ENCODE measurements at regions not wholly inside any gene's neighbourhood (a gene's known extent, or its start where the extent isn't known, plus 50 kb on each side); places are given as distances from the start of the nearest gene placed in this dataset.
A peak's percentile ranks its signal among the peaks of the same experiment; 100 is the strongest.

GRCh38 chr16:73163238-73163815 is 115.4 kb upstream of the ZFHX3 start:
- 58 to 69% (median 63%) methylated on average over 5 of the region's 5 CpGs for WGBS, 4 donors

GRCh38 chr16:73161977-73162376 is 114.0 kb upstream of the ZFHX3 start:
- no peaks in the 10 kb centered on the region for H3K36me3 ChIP-seq
- H3K9me3 ChIP-seq, result peaks cover 0 to 4% (median 0%) of the 10 kb centered on the region in 12 donors
- intact Hi-C loops (cut with DNase I), result no loop called here
- WGBS, 4 donors, result 92 to 98% (median 96%) methylated on average over 4 of the region's 4 CpGs
- ATAC-seq (no peak), DNase-seq (no peak)
- H3K4me1 ChIP-seq, result peaks cover 0 to 31% (median 0%) of the 10 kb centered on the region in 12 donors
- H3K4me3 ChIP-seq, result no peak overlapping the region
- TF ChIP-seq CTCF (IDR thresholded peaks at IDR 0.05), result no peak
- TF ChIP-seq POLR2A (IDR thresholded peaks at IDR 0.05), result no peak
- H3K27ac ChIP-seq, result no peak overlapping the region
- no peaks in the 10 kb centered on the region for H3K27me3 ChIP-seq

More at GRCh38 chr16:73163238-73163815, 115.4 kb upstream of the ZFHX3 start:
- H3K27me3 ChIP-seq, result no peaks in the 10 kb centered on the region
- H3K36me3 ChIP-seq, result no peaks in the 10 kb centered on the region
- H3K9me3 ChIP-seq, result peaks cover 0 to 3% (median 0%) of the 10 kb centered on the region in 12 donors
- peaks cover 0 to 24% (median 0%) of the 10 kb centered on the region in 12 donors for H3K4me1 ChIP-seq
- DNase-seq (no peak), ATAC-seq (no peak)
- H3K27ac ChIP-seq, result no peak overlapping the region
- H3K4me3 ChIP-seq, result no peak overlapping the region
- TF ChIP-seq POLR2A (IDR thresholded peaks at IDR 0.05) (no peak), CTCF (IDR thresholded peaks at IDR 0.05) (no peak)
- intact Hi-C loops (cut with DNase I), result no loop called here

- DNase-seq (no peak), ATAC-seq (no peak)
- Histone ChIP-seq H3K27ac (no peak overlapping the region), H3K27me3 (no peaks in the 10 kb centered on the region), H3K9me3 (peaks cover 0 to 4% (median 0%) of the 10 kb centered on the region in 12 donors), H3K4me1 (peaks cover 0 to 30% (median 0%) of the 10 kb centered on the region in 12 donors), H3K36me3 (no peaks in the 10 kb centered on the region), H3K4me3 (no peak overlapping the region)
- intact Hi-C loops (cut with DNase I), result no loop called here
- WGBS, 4 donors, result 91 to 96% (median 93%) methylated on average over 5 of the region's 5 CpGs
- TF ChIP-seq CTCF (IDR thresholded peaks at IDR 0.05) (no peak), POLR2A (IDR thresholded peaks at IDR 0.05) (no peak)
Measured at GRCh38 chr16:73159296-73159695, 111.4 kb upstream of the ZFHX3 start.

- Histone ChIP-seq H3K36me3 (no peaks in the 10 kb centered on the region), H3K4me3 (no peak overlapping the region), H3K27me3 (no peaks in the 10 kb centered on the region), H3K9me3 (peaks cover 0 to 4% (median 0%) of the 10 kb centered on the region in 12 donors), H3K27ac (peak overlapping the region in 4 of 12 donors; percentile 11 to 62 (median 38)), H3K4me1 (peaks cover 0 to 37% (median 0%) of the 10 kb centered on the region in 12 donors)
- no peak for TF ChIP-seq CTCF (IDR thresholded peaks at IDR 0.05)
- TF ChIP-seq POLR2A (IDR thresholded peaks at IDR 0.05), result no peak
- no peak for ATAC-seq
- DNase-seq, result no peak
- intact Hi-C loops (cut with DNase I), result no loop called here
- 52 to 62% (median 54%) methylated on average over 3 of the region's 3 CpGs for WGBS, 4 donors
Measured at GRCh38 chr16:73157861-73158260, 109.9 kb upstream of the ZFHX3 start.
